ENCODE measurements at regions not wholly inside any gene's neighbourhood (a gene's known extent, or its start where the extent isn't known, plus 50 kb on each side); places are given as distances from the start of the nearest gene placed in this dataset.

DNA sequence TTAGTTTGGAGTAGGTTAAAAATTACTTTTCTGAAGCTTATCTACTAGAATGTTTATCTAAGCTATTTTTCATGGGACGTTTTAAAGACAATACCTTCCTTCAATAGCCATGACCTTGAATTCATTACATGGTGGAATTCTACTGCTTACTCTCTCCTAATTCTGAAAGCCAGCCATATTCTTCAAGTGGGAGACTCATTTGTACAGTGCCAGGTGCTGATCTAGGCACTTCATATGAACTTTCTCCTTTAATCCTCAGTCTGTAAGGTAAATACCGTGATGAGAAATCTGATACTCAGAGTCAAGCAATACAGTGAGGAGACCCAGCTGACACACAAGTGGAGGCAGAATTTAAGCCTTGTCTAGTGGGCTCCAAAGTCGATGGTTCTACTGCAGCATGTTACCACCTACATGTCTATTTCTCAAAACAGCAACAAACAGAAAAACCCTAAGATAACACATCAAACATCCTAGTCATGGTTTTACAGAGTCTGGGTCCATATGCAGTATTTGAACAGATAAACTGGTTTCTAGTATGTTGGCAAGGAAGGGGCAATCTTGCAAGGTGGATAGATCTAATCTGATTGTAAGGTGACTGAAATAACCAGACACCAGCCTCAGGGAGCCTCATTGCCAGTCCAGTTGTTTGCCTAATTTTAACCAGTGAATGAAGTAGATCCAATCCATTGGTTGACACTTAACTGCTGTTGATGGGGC is 243.7 kb downstream of the PIK3R1 start:
- DNase-seq (ENCODE audit: insufficient read length), result no peak
- peak; percentile 36 for FAIRE-seq
- TF ChIP-seq POLR2AphosphoS5 (IDR thresholded peaks at IDR 0.05; ENCODE audit: low read depth, low read length) (no peak), TAF1 (IDR thresholded peaks at IDR 0.05; ENCODE audit: borderline replicate concordance, low read depth, low read length) (no peak), POLR2A (IDR thresholded peaks at IDR 0.05; ENCODE audit: low read depth, low read length) (no peak)

DNA sequence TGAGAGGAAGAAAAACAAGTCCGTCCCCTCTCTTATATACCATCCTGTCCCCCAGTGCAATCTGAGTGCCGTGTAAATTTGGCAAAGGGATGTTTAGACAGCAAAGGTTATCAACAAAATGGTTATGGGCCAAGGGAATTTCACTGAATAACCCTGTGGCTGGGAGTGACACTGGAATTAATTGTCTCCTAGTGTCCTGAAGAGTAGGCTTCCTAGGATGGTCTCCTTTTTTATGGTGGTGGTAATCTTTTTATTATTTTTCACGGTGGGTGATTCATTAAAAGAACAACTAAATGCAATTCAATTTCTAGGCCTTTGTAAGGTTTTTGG is 244.2 kb downstream of the PIK3R1 start:
- FAIRE-seq, result no peak
- TF ChIP-seq TAF1 (IDR thresholded peaks at IDR 0.05; ENCODE audit: borderline replicate concordance, low read depth, low read length), result no peak
- no peak for TF ChIP-seq POLR2AphosphoS5 (IDR thresholded peaks at IDR 0.05; ENCODE audit: low read depth, low read length)
- no peak for TF ChIP-seq POLR2A (IDR thresholded peaks at IDR 0.05; ENCODE audit: low read depth, low read length)
- DNase-seq (ENCODE audit: insufficient read length), result no peak

GRCh38 chr5:68460147-68460798 is 244.7 kb downstream of the PIK3R1 start:
- FAIRE-seq (peak; percentile 54), DNase-seq (ENCODE audit: insufficient read length) (no peak)
- TF ChIP-seq TAF1 (IDR thresholded peaks at IDR 0.05; ENCODE audit: borderline replicate concordance, low read depth, low read length) (no peak), POLR2AphosphoS5 (IDR thresholded peaks at IDR 0.05; ENCODE audit: low read depth, low read length) (no peak), POLR2A (IDR thresholded peaks at IDR 0.05; ENCODE audit: low read depth, low read length) (no peak)

DNA sequence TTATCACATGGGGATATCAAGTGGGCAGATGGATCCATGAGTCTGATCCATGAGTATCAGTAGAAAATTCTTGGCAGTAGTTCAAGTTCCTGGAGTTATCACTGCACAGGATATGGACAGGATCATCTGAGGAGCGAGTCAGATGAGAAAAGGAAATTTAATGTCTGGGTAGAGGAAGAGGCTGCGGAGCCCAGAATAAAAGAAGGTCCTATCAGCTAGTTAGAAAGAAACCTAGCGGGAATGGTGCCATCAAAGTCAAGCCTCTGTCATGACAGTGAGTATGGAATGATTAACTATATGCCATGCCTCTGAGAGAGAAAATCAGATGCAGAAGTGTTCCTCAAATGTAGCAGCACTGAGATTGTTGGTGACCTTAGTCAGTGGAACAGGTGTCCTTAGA is 248.1 kb downstream of the PIK3R1 start:
- FAIRE-seq (no peak), DNase-seq (ENCODE audit: insufficient read length) (no peak)
- TF ChIP-seq POLR2A (IDR thresholded peaks at IDR 0.05; ENCODE audit: low read depth, low read length), result no peak
- no peak for TF ChIP-seq TAF1 (IDR thresholded peaks at IDR 0.05; ENCODE audit: borderline replicate concordance, low read depth, low read length)
- no peak for TF ChIP-seq POLR2AphosphoS5 (IDR thresholded peaks at IDR 0.05; ENCODE audit: low read depth, low read length)

GRCh38 chr5:68464424-68464823 is 248.9 kb downstream of the PIK3R1 start:
- DNase-seq (ENCODE audit: insufficient read length), result no peak
- TF ChIP-seq POLR2A (IDR thresholded peaks at IDR 0.05; ENCODE audit: low read depth, low read length) (no peak), POLR2AphosphoS5 (IDR thresholded peaks at IDR 0.05; ENCODE audit: low read depth, low read length) (no peak), TAF1 (IDR thresholded peaks at IDR 0.05; ENCODE audit: borderline replicate concordance, low read depth, low read length) (no peak)
- FAIRE-seq, result peak; percentile 9

DNA sequence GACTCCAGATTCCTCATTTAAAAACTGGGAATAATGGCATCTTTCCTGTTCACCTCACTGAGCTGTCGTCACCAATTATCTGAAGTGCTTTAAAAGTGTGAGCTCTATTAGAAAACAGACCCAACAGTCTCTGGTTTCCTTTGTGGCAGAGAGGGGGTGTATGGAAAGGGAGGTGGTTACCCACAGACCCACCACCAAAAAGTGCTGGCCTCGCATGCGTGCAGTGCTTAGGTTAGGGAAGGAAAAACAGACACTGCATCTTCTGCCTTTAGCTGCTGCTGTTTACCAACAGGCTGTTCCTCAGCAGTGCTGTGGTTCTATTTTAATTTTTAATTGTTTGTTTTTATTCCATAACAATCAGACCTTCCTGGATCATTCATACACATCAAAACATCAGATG is 249.6 kb downstream of the PIK3R1 start:
- TF ChIP-seq POLR2A (IDR thresholded peaks at IDR 0.05; ENCODE audit: low read depth, low read length) (no peak), TAF1 (IDR thresholded peaks at IDR 0.05; ENCODE audit: borderline replicate concordance, low read depth, low read length) (no peak), POLR2AphosphoS5 (IDR thresholded peaks at IDR 0.05; ENCODE audit: low read depth, low read length) (no peak)
- FAIRE-seq, result no peak
- DNase-seq (ENCODE audit: insufficient read length), result no peak

- DNase-seq (ENCODE audit: insufficient read length), result no peak
- TF ChIP-seq POLR2A (IDR thresholded peaks at IDR 0.05; ENCODE audit: low read depth, low read length) (no peak), POLR2AphosphoS5 (IDR thresholded peaks at IDR 0.05; ENCODE audit: low read depth, low read length) (no peak), TAF1 (IDR thresholded peaks at IDR 0.05; ENCODE audit: borderline replicate concordance, low read depth, low read length) (no peak)
- FAIRE-seq, result no peak
Observed at GRCh38 chr5:68465934-68466551, 250.5 kb downstream of the PIK3R1 start.

GRCh38 chr5:68467208-68467607 is 251.7 kb downstream of the PIK3R1 start:
- no peak for FAIRE-seq
- no peak for TF ChIP-seq POLR2AphosphoS5 (IDR thresholded peaks at IDR 0.05; ENCODE audit: low read depth, low read length)
- no peak for TF ChIP-seq POLR2A (IDR thresholded peaks at IDR 0.05; ENCODE audit: low read depth, low read length)
- no peak for TF ChIP-seq TAF1 (IDR thresholded peaks at IDR 0.05; ENCODE audit: borderline replicate concordance, low read depth, low read length)
- no peak for DNase-seq (ENCODE audit: insufficient read length)

DNA sequence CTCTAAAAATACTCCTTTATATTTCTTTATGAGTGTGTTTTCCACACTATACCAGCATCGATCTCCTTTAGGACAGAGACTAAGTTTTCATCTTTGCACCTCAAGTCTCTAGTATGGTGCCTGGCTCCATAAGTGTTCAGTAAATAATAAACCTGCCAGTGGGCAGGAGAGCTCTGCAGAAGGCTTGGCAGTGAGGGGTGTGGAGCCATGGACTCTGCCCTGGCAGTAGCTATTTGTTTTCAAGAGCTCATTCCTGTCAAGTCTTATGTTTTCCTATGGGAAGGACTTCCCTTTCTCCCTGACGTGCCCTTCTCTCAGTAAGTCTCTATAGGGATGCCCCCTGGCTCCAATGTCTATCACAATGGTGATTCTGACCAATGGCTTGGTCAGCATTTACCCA is 252.2 kb downstream of the PIK3R1 start:
- FAIRE-seq (no peak), DNase-seq (ENCODE audit: insufficient read length) (no peak)
- TF ChIP-seq TAF1 (IDR thresholded peaks at IDR 0.05; ENCODE audit: borderline replicate concordance, low read depth, low read length) (no peak), POLR2A (IDR thresholded peaks at IDR 0.05; ENCODE audit: low read depth, low read length) (no peak), POLR2AphosphoS5 (IDR thresholded peaks at IDR 0.05; ENCODE audit: low read depth, low read length) (no peak)

- no peak for FAIRE-seq
- TF ChIP-seq POLR2AphosphoS5 (IDR thresholded peaks at IDR 0.05; ENCODE audit: low read depth, low read length) (no peak), TAF1 (IDR thresholded peaks at IDR 0.05; ENCODE audit: borderline replicate concordance, low read depth, low read length) (no peak), POLR2A (IDR thresholded peaks at IDR 0.05; ENCODE audit: low read depth, low read length) (no peak)
- DNase-seq (ENCODE audit: insufficient read length), result no peak
Observed at GRCh38 chr5:68468322-68468721, 252.8 kb downstream of the PIK3R1 start.

DNA sequence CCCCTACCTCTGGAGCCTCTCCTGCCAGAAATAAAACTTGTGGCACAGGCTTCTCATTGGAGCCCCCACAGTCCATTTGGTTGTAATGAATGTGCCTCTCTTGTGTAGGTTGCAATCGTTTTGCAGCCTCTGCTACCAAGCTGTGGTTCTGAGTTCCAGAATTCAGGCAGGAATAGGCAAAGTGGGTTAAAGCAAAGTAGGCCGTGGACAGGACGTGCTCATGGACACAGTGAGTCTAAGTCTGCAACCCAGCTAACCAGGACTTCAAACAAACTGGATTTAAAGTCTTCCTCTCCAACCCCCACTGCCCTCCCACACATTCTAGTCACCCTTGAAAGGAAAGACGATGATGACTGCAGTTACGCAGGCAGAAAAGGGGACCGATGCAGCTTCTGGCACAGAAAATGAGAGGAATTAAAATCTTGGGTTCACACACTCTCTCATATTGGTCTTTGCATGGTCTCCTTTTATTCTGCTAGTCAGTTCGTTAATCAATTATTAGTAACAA is 260.0 kb downstream of the PIK3R1 start:
- FAIRE-seq, result no peak
- no peak for TF ChIP-seq POLR2A (IDR thresholded peaks at IDR 0.05; ENCODE audit: low read depth, low read length)
- no peak for TF ChIP-seq TAF1 (IDR thresholded peaks at IDR 0.05; ENCODE audit: borderline replicate concordance, low read depth, low read length)
- no peak for TF ChIP-seq POLR2AphosphoS5 (IDR thresholded peaks at IDR 0.05; ENCODE audit: low read depth, low read length)
- no peak for DNase-seq (ENCODE audit: insufficient read length)

All from GM12892 (cell line).